Karpas-422 (cell line): ENCODE measurements at regions not wholly inside any gene's neighbourhood (a gene's known extent, or its start where the extent isn't known, plus 50 kb on each side); places are given as distances from the start of the nearest gene placed in this dataset.
A peak's percentile ranks its signal among the peaks of the same experiment; 100 is the strongest.

Experiments
- DNase-seq: peaks from one replicate; pipeline ENCODE4 v3.0.0-alpha.2; 2015
- H2AFZ ChIP-seq: fragments of 200-600 bp; sonication (generic); 2 replicates; pipeline ENCODE4 v1.6.1; 2014; ENCODE audit warnings: antibody characterized with exemption, low read length, mixed read lengths
- H3K27ac ChIP-seq: fragments of 200-600 bp; sonication (generic); 2 replicates; pipeline ENCODE4 v1.5.1; 2014; ENCODE audit warnings: mild to moderate bottlenecking, low read length, moderate library complexity
- H3K27me3 ChIP-seq: fragments of 200-600 bp; sonication (generic); 2 replicates; pipeline ENCODE4 v1.6.1; 2014; ENCODE audit warnings: low read length, mixed read lengths
- H3K36me3 ChIP-seq: fragments of 200-600 bp; sonication (generic); 2 replicates; pipeline ENCODE4 v1.6.1; 2014; ENCODE audit warnings: low read length, mixed read lengths; ENCODE audit not compliant: insufficient read depth
- H3K4me1 ChIP-seq: fragments of 200-600 bp; sonication (generic); 2 replicates; pipeline ENCODE4 v1.6.1; 2014; ENCODE audit warnings: mild to moderate bottlenecking, low read length, mixed read lengths
- H3K4me2 ChIP-seq: fragments of 200-600 bp; sonication (generic); 2 replicates; pipeline ENCODE4 v1.6.1; 2014; ENCODE audit warnings: low read length, low read depth, mild to moderate bottlenecking; ENCODE audit not compliant: poor library complexity, severe bottlenecking
- H3K4me3 ChIP-seq: fragments of 200-600 bp; sonication (generic); 2 replicates; pipeline ENCODE4 v1.5.1; 2014; ENCODE audit warnings: mild to moderate bottlenecking, antibody characterized with exemption, low read length, mixed read lengths
- H3K79me2 ChIP-seq: fragments of 200-600 bp; sonication (generic); 2 replicates; pipeline ENCODE4 v1.6.1; 2014; ENCODE audit warnings: mild to moderate bottlenecking, low read length, mixed read lengths
- H3K9ac ChIP-seq: fragments of 200-600 bp; sonication (generic); 2 replicates; pipeline ENCODE4 v1.6.0; 2014; ENCODE audit warnings: low read length
- H3K9me2 ChIP-seq: fragments of 200-600 bp; sonication (generic), shearing (Covaris generic); replicated peaks from 2 replicates; pipeline ENCODE4 v1.6.0; 2014; ENCODE audit warnings: mild to moderate bottlenecking, low read length, moderate library complexity; ENCODE audit not compliant: insufficient read depth
- H3K9me3 ChIP-seq: fragments of 300-700, 200-600 bp; sonication (generic); 2 replicates; pipeline ENCODE4 v1.6.1; 2014; ENCODE audit warnings: low read length, mixed read lengths
- H4K20me1 ChIP-seq: fragments of 200-600 bp; sonication (generic); 2 replicates; pipeline ENCODE4 v1.6.1; 2014; ENCODE audit warnings: mild to moderate bottlenecking, antibody characterized with exemption, low read length, low read depth; ENCODE audit not compliant: insufficient read depth

DNA sequence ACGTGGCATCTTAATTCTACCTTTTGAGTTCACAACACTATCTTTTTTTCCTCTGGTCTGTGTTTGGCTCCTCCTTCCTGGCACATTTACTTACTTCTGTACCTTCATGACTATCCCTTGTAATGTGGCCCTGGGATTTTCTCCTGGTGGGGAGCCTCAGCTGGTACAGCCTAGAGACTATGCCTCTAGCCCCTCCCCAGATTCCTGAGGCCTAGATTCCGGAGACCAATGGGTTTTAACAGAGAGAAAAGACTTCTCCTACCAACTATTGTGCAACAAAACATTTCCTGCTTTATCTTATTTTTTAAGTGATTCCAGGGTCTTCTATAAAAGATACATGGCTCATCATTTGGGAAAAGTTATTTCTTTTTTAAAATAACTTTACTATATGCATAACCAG, 216.2 kb upstream of the KRR1 start:
- H4K20me1 ChIP-seq, result no peaks in the 10 kb centered on the region
- H3K4me2 ChIP-seq, result no peak overlapping the region
- no peak overlapping the region for H3K4me3 ChIP-seq
- no peak for DNase-seq
- H3K27ac ChIP-seq, result no peak overlapping the region
- no peak overlapping the region for H3K9ac ChIP-seq
- peaks cover 16% of the 10 kb centered on the region for H3K4me1 ChIP-seq
- H3K27me3 ChIP-seq, result no peaks in the 10 kb centered on the region
- H2AFZ ChIP-seq, result no peak overlapping the region; the same call in 1 of the 2 replicates
- no peaks in the 10 kb centered on the region for H3K36me3 ChIP-seq
- H3K9me2 ChIP-seq, result no peaks in the 10 kb centered on the region
- no peaks in the 10 kb centered on the region for H3K9me3 ChIP-seq
- H3K79me2 ChIP-seq, result no peaks in the 10 kb centered on the region

DNA sequence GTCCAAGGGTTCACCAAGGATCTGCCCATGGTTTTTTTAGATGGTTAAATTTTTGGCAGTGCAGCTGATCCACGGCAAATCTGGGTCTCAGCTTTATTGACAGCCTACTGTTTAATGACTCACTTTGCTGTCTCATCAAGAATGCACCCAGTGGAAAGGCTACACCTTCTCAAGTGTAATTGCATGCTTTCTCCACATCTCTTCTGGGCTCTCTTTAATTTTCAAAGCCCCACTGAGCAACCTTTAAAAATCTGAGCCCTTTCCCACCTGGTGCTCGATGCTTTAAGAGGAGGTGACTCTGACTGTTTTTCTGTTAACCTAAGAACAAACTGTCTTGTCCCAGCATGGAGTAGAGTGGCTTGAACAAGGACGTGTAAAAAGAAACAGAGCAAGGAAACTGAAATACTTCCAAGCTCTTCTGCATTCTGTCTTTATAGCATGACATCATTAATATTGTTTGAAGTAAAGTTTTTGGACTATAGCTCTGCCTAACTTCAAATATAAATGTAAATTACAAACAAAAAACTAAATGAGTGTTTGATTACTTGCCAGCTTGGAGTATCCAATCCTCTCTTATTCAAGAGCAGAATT, 214.2 kb upstream of the KRR1 start:
- Histone ChIP-seq H3K27ac (no peak overlapping the region), H3K4me3 (no peak overlapping the region), H3K79me2 (no peaks in the 10 kb centered on the region), H3K36me3 (no peaks in the 10 kb centered on the region), H3K27me3 (no peaks in the 10 kb centered on the region), H3K9me3 (no peaks in the 10 kb centered on the region), H2AFZ (peak overlapping the region; percentile 40; the same call in 1 of the 2 replicates), H4K20me1 (no peaks in the 10 kb centered on the region), H3K9me2 (no peaks in the 10 kb centered on the region), H3K4me1 (peaks cover 36% of the 10 kb centered on the region), H3K4me2 (no peak overlapping the region), H3K9ac (no peak overlapping the region)
- DNase-seq, result no peak

DNA sequence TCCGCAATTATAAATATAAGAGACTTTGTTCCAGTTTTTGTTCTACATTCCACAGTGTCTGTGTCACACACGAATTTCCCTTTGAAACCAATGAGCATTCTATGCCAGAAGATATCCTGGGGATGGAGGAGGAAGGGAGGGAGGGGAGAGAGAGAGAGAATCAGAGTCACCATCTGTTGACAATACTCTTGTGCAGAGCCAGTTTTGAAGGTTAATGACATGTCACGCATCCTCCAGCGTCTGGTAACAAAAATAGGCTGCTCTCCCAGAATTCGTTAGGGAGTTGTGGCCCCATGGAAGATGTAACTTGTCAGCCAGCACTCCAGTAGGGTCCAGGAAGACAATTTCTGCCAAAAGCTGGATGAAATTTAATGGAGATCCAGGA, 213.5 kb upstream of the KRR1 start:
- Histone ChIP-seq H3K4me3 (no peak overlapping the region), H2AFZ (0 out of 2 replicates have a peak overlapping the region, but pooled peaks have one; percentile 34), H3K27ac (no peak overlapping the region), H3K4me1 (peaks cover 36% of the 10 kb centered on the region), H4K20me1 (no peaks in the 10 kb centered on the region), H3K9me3 (no peaks in the 10 kb centered on the region), H3K9me2 (no peaks in the 10 kb centered on the region), H3K9ac (no peak overlapping the region), H3K4me2 (no peak overlapping the region), H3K79me2 (no peaks in the 10 kb centered on the region), H3K36me3 (no peaks in the 10 kb centered on the region), H3K27me3 (no peaks in the 10 kb centered on the region)
- no peak for DNase-seq

DNA sequence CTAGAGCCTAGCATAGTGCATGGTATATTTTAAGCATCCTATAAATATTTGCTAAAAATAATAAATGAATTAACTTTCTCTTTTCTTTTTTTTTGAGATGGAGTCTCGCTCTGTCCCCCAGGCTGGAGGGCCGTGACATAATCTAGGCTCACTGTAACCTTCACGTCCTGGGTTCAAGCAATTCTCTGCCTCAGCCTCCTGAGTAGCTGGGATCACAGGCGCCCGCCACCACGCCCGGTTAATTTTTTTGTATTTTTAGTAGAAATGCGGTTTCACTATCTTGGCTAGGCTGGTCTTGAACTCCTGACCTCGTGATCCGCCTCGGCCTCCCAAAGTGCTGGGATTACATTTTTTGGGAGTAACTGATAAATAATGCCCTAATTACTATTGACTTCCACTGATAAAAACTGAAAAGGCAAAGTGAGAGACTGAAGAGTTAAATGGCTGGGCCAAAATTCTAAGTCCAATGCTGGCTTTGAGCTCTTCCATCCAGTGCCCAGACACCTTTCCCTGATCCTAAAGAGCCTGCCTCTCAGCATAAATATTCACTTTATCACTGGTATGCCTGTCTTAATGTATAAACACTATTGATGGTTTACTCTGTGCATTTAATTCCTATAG, 213.0 kb upstream of the KRR1 start:
- no peak overlapping the region for H3K4me2 ChIP-seq
- no peak for DNase-seq
- H3K9ac ChIP-seq, result no peak overlapping the region
- no peak overlapping the region for H2AFZ ChIP-seq
- peaks cover 36% of the 10 kb centered on the region for H3K4me1 ChIP-seq
- no peaks in the 10 kb centered on the region for H3K79me2 ChIP-seq
- no peaks in the 10 kb centered on the region for H3K36me3 ChIP-seq
- no peaks in the 10 kb centered on the region for H3K9me2 ChIP-seq
- H3K27ac ChIP-seq, result no peak overlapping the region
- no peaks in the 10 kb centered on the region for H4K20me1 ChIP-seq
- H3K9me3 ChIP-seq, result no peaks in the 10 kb centered on the region
- H3K4me3 ChIP-seq, result no peak overlapping the region
- no peaks in the 10 kb centered on the region for H3K27me3 ChIP-seq

DNA sequence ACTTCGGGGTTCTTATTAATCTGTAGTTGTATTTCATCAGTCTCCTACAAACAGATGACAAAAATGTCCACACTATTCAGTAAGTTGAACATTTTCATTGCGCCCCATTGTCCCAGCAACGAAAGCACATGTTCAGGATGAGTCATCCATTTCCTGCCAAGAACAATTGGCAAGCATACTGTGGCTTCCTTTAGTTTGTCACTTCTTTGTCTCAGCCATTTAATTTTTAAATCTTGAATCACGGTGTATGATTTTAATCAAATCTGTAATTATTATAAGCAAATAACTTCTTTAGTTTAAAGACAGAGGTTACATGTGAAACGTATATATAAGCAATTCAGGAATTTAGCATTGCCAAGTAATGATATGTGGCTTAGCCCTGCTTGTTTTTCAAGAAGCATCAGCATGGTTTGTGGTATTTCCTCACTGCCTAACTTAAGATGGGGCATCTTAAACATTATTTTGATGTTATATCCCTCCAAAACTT, 211.3 kb upstream of the KRR1 start:
- H3K9me3 ChIP-seq, result no peaks in the 10 kb centered on the region
- no peak overlapping the region for H3K4me3 ChIP-seq
- H4K20me1 ChIP-seq, result no peaks in the 10 kb centered on the region
- DNase-seq, result peak; percentile 60
- no peaks in the 10 kb centered on the region for H3K36me3 ChIP-seq
- H3K27ac ChIP-seq, result no peak overlapping the region
- no peaks in the 10 kb centered on the region for H3K9me2 ChIP-seq
- no peaks in the 10 kb centered on the region for H3K27me3 ChIP-seq
- H3K9ac ChIP-seq, result no peak overlapping the region
- no peaks in the 10 kb centered on the region for H3K79me2 ChIP-seq
- peak overlapping the region; percentile 85 for H2AFZ ChIP-seq
- H3K4me2 ChIP-seq, result peak overlapping the region; percentile 45
- H3K4me1 ChIP-seq, result peaks cover 36% of the 10 kb centered on the region

DNA sequence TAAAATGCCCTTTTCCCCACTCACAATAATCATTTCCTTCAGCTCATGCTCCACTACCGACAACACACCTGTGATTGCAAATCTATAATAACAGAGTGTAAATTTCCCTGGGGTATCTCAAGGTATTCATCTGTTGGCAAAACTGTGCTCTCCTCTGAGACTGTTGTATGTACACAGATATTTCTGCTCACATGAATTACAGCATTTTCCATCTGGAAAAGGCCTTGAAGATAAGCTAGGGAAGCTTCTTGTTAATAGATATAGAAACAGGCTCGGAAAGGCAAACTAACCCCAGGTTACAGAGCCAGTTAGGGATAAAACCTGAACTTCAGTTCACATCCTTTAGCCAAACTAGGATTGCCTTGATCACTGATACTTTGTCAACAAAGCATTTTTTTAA, 210.4 kb upstream of the KRR1 start:
- no peaks in the 10 kb centered on the region for H3K27me3 ChIP-seq
- peak overlapping the region; percentile 13 for H3K9ac ChIP-seq
- H3K36me3 ChIP-seq, result no peaks in the 10 kb centered on the region
- peak overlapping the region; percentile 45 for H3K4me2 ChIP-seq
- no peaks in the 10 kb centered on the region for H3K9me3 ChIP-seq
- H3K4me3 ChIP-seq, result peak overlapping the region; percentile 1; the same call in 1 of the 2 replicates
- no peak overlapping the region for H3K27ac ChIP-seq
- no peaks in the 10 kb centered on the region for H4K20me1 ChIP-seq
- peaks cover 36% of the 10 kb centered on the region for H3K4me1 ChIP-seq
- H3K9me2 ChIP-seq, result no peaks in the 10 kb centered on the region
- H2AFZ ChIP-seq, result peak overlapping the region; percentile 0; the same call in 1 of the 2 replicates
- no peak for DNase-seq
- H3K79me2 ChIP-seq, result no peaks in the 10 kb centered on the region

DNA sequence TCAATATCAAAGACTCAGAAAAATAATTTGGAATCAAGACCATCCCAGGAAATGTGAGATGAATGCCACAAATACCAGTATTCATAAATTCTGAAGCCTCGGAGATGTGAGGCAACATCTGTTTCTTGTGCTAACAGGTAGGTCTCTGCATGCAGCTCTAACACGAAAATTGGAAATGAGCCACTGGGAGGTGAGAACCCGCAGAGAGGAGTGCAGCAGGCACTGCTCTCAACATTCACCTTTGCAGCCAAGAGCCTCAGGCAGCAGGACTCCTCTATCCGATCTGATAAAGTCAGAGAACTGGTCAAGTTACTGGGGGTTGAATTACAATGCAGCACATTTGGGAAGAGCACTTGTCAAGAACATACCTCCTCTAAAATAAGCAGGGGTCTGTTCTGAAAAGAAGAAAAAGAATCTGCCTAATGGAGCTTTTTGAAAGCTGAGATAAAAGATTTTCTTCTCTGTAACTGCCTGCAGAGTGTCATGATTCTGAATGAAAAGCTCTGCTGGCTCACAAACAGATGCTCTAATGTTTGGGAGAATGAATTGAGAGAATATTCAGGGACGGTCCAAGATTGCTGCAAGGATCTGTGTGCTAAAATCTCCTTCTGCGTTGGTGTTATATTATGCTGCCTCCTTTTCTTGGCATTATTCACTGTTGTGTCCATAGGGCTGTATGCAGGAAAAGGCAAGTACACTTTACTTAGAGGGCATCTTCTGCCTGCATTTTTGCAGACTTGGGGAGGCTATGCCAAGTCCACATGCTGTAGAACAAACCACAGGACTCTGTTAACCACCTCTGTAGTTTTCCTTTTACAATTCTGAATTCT, 209.6 kb upstream of the KRR1 start:
- Histone ChIP-seq H3K27me3 (no peaks in the 10 kb centered on the region), H3K4me3 (peak overlapping the region; percentile 1; the same call in 1 of the 2 replicates), H4K20me1 (no peaks in the 10 kb centered on the region), H2AFZ (peak overlapping the region; percentile 0; the same call in 1 of the 2 replicates), H3K4me1 (peaks cover 39% of the 10 kb centered on the region), H3K9me3 (no peaks in the 10 kb centered on the region), H3K9ac (peak overlapping the region; percentile 13), H3K36me3 (no peaks in the 10 kb centered on the region), H3K79me2 (no peaks in the 10 kb centered on the region), H3K4me2 (peak overlapping the region; percentile 45), H3K27ac (peak overlapping the region; percentile 15; the same call in 1 of the 2 replicates), H3K9me2 (no peaks in the 10 kb centered on the region)
- DNase-seq, result no peak

DNA sequence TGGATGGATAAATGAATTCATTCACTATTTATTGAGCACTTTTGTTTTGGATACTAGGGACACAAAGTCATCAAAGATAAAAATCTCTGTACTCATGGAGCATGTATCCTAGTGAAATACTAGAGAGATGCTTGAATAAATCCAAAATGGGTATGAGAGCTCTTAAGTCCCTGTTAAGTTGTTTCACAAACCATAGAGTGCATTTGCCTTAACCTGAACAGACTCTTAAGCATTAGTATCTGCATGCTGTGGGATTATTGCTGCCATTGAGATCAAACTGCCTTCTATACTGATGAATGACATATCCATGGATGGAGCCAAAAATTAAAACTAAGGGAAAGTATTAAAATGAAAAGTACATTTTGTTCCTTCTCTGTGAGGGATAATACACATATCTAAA, 206.5 kb upstream of the KRR1 start:
- Histone ChIP-seq H2AFZ (no peak overlapping the region), H3K4me1 (peaks cover 27% of the 10 kb centered on the region), H3K4me3 (no peak overlapping the region), H3K27ac (no peak overlapping the region), H3K79me2 (no peaks in the 10 kb centered on the region), H3K9ac (no peak overlapping the region), H3K9me3 (no peaks in the 10 kb centered on the region), H4K20me1 (no peaks in the 10 kb centered on the region), H3K4me2 (no peak overlapping the region), H3K9me2 (no peaks in the 10 kb centered on the region), H3K27me3 (no peaks in the 10 kb centered on the region), H3K36me3 (no peaks in the 10 kb centered on the region)
- no peak for DNase-seq
